ENCODE measurements at regions not wholly inside any gene's neighbourhood (a gene's known extent, or its start where the extent isn't known, plus 50 kb on each side); places are given as distances from the start of the nearest gene placed in this dataset.
"Not testable (repeated sequence)": the region's sequence is repeated elsewhere in the genome, so short reads cannot be mapped to it uniquely, and the experiment has no call there.

DNA sequence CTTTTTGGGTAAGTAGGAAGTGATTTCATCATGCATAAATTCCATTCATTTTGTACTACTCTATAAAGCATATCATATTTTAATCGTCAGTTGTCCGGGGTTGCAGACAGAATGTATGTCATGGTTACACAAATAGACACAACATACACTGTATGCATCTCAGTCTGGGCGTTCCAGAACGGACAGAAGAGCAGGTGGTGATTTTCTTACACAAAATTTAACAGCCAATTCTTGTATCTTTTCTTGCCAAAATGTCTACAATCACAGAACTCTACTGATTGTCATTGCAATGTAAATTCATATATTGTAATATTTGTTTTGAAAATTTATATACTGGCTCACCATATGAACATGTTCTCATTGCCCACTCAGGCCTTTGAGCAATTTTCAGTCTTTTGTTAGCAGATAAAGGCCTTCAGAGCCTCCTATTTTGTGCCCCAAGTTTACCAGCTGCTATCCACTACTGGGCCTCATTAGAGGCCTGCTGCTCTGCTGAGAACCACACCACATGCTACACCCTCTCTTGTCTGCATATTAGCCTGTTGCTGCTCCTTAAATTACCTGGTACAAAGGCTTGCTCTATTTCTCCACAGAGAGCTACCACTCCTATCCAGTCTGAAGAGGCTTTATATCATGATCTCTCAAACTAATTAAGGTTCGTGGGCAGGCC, 61.5 kb downstream of the PRDM13 start:
- no peaks in the 10 kb centered on the region for H3K27me3 Mint-ChIP-seq
- H3K9me3 Mint-ChIP-seq: no peaks in the 10 kb centered on the region
- no peak overlapping the region for H3K27ac Mint-ChIP-seq
- CTCF ChIA-PET: no interaction called here
- no peaks in the 10 kb centered on the region for H3K36me3 Mint-ChIP-seq
- H3K4me1 Mint-ChIP-seq: no peaks in the 10 kb centered on the region
- no peak overlapping the region for H3K4me3 Mint-ChIP-seq
- no peak for DNase-seq

DNA sequence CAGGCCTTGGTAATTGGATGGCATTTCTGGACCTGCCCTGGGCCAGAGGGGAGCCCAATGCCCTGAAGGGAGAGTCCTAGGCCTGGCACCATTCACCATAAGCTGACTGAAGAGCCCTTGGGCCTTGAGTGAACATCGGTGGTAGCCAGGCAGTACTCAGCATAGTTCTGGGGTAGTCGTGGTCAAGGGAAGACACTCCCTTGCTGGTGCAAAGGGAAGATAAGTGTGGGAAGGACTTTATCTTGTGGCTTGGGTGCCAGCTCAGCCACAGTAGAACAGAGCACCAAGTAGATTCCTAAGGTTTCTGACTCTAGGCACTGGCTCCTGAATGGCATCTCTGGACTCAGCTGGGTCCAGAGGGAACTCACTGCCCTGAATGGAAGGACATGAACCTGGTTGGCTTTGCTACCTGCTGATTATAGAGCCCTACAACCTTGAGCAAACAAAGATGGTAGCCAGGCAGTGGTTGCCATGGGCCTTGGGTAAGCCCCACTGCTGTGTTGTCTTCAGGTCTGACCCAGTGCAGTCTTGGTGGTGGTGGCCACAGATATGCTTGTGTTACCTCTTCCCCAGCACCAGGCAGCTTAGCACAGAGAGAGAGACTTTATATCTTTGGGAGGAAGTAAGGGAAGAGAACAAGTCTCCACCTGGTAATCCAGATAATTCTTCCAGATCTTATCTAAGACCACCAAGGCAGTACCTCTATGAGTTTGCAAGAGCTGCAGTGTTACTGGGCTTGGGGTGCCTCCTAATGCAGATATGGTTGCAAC, 83.5 kb downstream of the PRDM13 start:
- CTCF ChIA-PET: no interaction called here
- H3K36me3 Mint-ChIP-seq: no peaks in the 10 kb centered on the region
- H3K4me3 Mint-ChIP-seq: no peak overlapping the region
- peaks cover 4% of the 10 kb centered on the region for H3K27me3 Mint-ChIP-seq
- H3K27ac Mint-ChIP-seq: no peak overlapping the region
- no peaks in the 10 kb centered on the region for H3K9me3 Mint-ChIP-seq
- no peaks in the 10 kb centered on the region for H3K4me1 Mint-ChIP-seq
- no peak for DNase-seq

DNA sequence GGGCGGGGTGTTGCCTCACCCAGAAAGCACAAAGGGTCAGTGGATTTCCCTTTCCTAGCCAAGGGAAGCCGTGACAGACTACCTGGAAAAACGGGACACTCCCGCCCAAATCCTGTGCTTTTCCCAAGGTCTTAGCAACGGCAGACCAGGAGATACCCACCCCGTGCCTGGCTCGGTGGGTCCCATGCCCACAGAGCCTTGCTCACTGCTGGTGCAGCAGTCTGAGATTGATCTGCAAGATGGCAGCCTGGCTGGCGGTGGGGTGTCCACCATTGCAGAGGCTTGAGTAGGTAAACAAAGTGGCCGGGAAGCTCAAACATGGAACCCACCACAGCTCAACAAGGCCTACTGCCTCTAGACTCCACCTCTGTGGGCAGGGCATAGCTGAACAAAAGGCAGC, 95.7 kb downstream of the PRDM13 start:
- H3K27ac Mint-ChIP-seq, H3K4me1 Mint-ChIP-seq, DNase-seq, H3K9me3 Mint-ChIP-seq, H3K27me3 Mint-ChIP-seq, H3K4me3 Mint-ChIP-seq, H3K36me3 Mint-ChIP-seq, CTCF ChIA-PET: not testable (repeated sequence)

DNA sequence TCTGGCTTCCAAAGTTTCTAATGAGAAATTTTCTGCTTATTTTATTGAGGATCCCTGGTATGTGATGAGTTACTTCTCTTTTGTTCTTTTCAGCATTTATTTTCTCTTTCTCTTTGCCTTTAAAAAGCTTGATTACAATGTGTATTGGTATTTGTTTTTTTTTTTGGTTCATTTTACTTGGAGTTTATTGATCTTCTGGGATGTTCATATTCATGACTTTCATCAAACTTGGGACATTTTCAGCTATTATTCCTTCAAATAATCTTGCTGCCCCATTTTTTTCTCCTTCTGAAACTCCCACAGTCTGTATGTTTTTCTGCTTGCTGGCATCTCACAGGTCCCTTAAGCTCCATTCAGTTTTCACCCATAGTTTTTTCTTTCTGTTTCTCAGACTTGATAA, 102.4 kb downstream of the PRDM13 start:
- CTCF ChIA-PET: no interaction called here
- no peaks in the 10 kb centered on the region for H3K27me3 Mint-ChIP-seq
- no peaks in the 10 kb centered on the region for H3K4me1 Mint-ChIP-seq
- no peak overlapping the region for H3K4me3 Mint-ChIP-seq
- no peak for DNase-seq
- no peak overlapping the region for H3K27ac Mint-ChIP-seq
- no peaks in the 10 kb centered on the region for H3K36me3 Mint-ChIP-seq
- H3K9me3 Mint-ChIP-seq: no peaks in the 10 kb centered on the region

DNA sequence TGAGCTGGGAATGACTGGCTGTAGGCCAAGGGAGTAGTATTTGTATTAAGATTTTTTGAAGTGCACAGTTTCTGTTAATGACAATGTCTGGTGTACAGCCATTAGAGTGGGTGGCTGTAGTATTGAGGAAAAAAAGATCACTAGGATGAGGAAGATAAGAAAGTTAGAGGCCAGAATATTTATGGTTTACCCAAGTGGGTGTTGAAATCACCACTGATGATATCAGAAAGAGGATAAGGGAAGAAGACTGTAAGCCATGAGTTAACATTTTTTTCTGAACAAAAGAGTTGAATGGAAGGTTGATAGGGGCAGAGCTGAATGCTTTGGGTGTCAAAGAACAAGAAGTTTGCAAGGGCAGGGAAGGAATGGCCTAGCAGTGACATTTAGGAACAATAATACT, 104.7 kb downstream of the PRDM13 start:
- no peaks in the 10 kb centered on the region for H3K4me1 Mint-ChIP-seq
- no peak for DNase-seq
- no peaks in the 10 kb centered on the region for H3K27me3 Mint-ChIP-seq
- H3K4me3 Mint-ChIP-seq: no peak overlapping the region
- H3K27ac Mint-ChIP-seq: no peak overlapping the region
- no peaks in the 10 kb centered on the region for H3K36me3 Mint-ChIP-seq
- H3K9me3 Mint-ChIP-seq: no peaks in the 10 kb centered on the region
- CTCF ChIA-PET: no interaction called here

DNA sequence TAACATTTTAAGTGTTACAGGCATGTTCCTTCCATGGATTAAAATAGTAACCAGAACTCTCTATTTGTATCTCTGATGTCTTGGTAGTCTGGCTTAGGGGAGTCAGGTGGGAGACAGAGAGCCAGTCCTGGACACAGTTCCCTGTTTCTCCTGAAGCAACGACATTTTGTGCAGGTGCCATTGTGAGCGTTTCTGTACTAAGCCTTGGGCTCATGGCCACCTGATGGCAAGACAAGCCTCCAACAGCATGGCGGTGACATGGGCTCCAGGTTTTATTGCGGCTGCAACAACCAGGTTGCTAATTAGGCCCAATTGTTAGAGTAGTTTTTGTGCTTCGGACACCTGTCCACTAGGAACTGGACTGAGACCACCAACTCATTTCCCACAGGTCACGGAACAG, 105.3 kb downstream of the PRDM13 start:
- no peak for DNase-seq
- Mint-ChIP-seq H3K27ac (no peak overlapping the region), H3K4me1 (no peaks in the 10 kb centered on the region), H3K4me3 (no peak overlapping the region), H3K27me3 (no peaks in the 10 kb centered on the region), H3K9me3 (no peaks in the 10 kb centered on the region), H3K36me3 (no peaks in the 10 kb centered on the region)
- CTCF ChIA-PET: no interaction called here

DNA sequence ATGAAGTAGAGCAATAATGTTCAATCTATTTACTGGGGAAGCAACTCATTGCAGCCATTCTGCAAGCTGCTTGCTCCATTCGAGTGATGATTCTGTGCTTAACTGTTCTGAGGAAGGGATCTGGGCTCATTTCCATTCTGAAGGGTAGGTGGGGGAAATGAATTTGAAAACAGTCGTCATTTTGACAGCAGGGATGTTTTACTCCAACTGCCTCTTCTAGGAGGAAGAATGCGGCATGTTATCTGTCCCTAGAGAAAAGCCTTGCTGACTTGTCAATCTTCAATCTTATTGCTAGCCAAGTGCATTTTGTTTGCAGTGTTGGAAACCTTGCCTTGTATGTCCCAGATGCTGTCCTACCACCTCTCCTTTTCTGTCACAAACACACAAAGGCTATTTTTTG, 105.9 kb downstream of the PRDM13 start:
- Mint-ChIP-seq H3K4me3 (no peak overlapping the region), H3K27me3 (no peaks in the 10 kb centered on the region), H3K27ac (no peak overlapping the region), H3K36me3 (no peaks in the 10 kb centered on the region), H3K9me3 (no peaks in the 10 kb centered on the region), H3K4me1 (no peaks in the 10 kb centered on the region)
- CTCF ChIA-PET: no interaction called here
- DNase-seq: no peak

DNA sequence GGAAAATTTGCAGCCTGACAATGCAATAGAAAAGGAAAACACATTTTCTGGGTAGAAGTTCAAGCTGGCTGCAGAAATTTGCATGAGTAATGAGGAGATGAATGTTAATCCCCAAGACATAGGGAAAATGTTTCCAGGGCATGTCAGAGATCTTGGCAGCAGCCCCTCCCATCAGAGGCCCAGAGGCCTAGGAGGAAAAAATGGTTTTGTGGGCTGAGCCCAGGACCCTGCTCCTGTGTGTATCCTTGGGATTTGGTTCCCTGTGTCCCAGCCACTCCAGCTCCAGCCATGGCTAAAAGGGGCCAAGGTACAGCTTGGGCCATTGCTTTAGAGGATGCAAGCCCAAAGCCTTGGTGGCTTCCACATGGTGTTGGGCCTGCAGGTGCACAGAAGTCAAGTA, 115.4 kb downstream of the PRDM13 start:
- H3K36me3 Mint-ChIP-seq, H3K9me3 Mint-ChIP-seq, H3K4me3 Mint-ChIP-seq, H3K27ac Mint-ChIP-seq, H3K27me3 Mint-ChIP-seq, H3K4me1 Mint-ChIP-seq, DNase-seq, CTCF ChIA-PET: not testable (repeated sequence)

DNA sequence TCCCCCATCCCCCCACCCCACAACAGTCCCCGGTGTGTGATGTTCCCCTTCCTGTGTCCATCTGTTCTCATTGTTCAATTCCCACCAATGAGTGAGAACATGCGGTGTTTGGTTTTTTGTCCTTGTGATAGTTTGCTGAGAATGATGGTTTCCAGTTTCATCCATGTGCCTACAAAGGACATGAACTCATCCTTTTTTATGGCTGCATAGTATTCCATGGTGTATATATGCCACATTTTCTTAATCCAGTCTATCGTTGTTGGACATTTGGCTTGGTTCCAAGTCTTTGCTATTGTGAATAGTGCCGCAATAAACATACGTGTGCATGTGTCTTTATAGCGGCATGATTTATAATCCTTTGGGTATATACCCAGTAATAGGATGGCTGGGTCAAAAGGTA, 123.6 kb downstream of the PRDM13 start:
- H3K9me3 Mint-ChIP-seq, H3K4me1 Mint-ChIP-seq, H3K36me3 Mint-ChIP-seq, H3K27me3 Mint-ChIP-seq, DNase-seq, H3K4me3 Mint-ChIP-seq, H3K27ac Mint-ChIP-seq, CTCF ChIA-PET: not testable (repeated sequence)

DNA sequence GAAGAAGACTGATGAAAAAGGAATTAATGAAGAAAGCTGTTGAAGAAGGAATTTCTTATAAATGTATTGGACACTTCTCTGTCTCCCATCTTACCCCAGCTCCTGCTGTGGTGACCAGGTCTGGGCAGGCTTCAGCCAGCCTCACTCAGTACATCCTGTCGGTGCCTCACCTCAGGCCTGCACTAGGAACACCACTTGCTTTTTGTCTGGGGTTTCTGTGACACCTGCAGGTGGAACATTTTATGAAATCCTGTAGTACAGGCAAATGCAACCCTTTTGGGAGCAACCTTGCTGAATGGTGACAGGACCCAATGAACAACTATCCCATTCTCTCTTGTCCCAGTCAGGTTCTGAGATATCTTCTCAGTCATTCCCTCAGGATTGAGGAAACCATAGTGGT, 129.7 kb downstream of the PRDM13 start:
- CTCF ChIA-PET: interaction anchor here (2.2 kb wide), 1 partner anchor 10 kb away, joined by 11 read pairs; no protein-coding TSS in a partner anchor
- no peak for DNase-seq
- Mint-ChIP-seq H3K4me1 (no peaks in the 10 kb centered on the region), H3K36me3 (no peaks in the 10 kb centered on the region), H3K4me3 (no peak overlapping the region), H3K9me3 (no peaks in the 10 kb centered on the region), H3K27ac (no peak overlapping the region), H3K27me3 (peaks cover 14% of the 10 kb centered on the region)

DNA sequence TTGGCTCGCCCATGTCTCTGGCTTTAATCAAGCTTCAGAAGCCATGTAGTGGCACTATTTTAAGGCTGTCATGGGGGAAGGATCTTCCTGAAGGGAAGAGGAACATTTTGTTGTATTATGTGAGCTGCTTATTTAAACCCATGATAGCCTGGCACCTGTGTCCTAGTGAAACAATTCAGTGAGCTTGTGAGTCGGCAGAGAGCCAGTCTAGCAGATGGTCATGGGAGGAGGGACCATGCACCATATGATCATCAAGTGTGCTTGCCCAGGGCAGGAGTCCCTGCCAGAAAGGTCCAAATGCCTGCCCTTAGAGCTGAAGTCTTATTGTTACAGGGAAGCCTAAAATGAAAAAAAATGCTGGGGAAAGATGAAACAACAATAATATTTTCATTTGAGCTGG, 132.9 kb downstream of the PRDM13 start:
- DNase-seq: no peak
- H3K4me1 Mint-ChIP-seq: no peaks in the 10 kb centered on the region
- CTCF ChIA-PET: no interaction called here

DNA sequence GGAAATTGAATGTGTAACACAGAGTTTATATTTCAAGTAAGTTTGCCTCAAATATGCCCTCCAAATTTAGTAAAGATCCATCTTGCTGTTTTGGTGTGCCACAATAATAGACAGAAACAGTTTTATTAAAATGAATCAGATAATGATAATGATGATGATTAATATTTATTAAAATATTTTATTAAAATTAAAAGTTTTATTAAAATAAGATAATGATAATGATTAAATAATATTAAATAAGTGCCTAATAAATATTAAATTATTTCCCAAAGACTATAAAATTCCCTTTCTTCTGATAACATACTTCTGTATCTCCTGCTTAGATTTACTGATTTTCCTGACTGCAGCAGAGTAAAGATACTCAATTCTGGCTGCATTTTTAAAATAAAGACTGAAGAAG, 134.5 kb downstream of the PRDM13 start:
- no peak for DNase-seq
- CTCF ChIA-PET: no interaction called here
- H3K27me3 Mint-ChIP-seq: peaks cover 29% of the 10 kb centered on the region
- no peak overlapping the region for H3K4me3 Mint-ChIP-seq
- H3K27ac Mint-ChIP-seq: no peak overlapping the region
- H3K9me3 Mint-ChIP-seq: no peaks in the 10 kb centered on the region
- no peaks in the 10 kb centered on the region for H3K4me1 Mint-ChIP-seq
- H3K36me3 Mint-ChIP-seq: no peaks in the 10 kb centered on the region

More for the DNA sequence above, 132.9 kb downstream of the PRDM13 start:
- no peak overlapping the region for H3K27ac Mint-ChIP-seq
- H3K27me3 Mint-ChIP-seq: peaks cover 18% of the 10 kb centered on the region
- no peaks in the 10 kb centered on the region for H3K36me3 Mint-ChIP-seq
- no peak overlapping the region for H3K4me3 Mint-ChIP-seq
- H3K9me3 Mint-ChIP-seq: no peaks in the 10 kb centered on the region

DNA sequence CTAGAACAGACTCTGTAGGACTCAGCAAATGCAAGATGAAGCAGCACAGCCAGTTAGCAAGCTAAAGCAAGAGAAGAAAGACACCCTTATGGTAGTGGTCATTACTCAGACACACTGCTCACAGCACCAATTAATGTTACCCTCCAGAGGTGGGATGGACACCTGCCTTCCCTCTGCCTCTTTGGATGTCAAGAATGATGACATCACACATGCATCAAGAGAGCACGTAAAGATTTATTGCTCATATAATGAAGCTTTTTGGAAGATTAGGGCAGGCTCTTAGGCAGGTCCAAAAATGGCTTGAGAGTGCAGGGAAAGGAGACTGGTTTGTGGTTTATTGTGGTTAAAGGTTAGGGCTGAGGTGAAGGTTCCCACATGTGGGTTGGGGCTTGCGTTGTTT, 137.0 kb downstream of the PRDM13 start:
- CTCF ChIA-PET: interaction anchor here (1.5 kb wide), 1 partner anchor 413 kb away, joined by 3 read pairs; no protein-coding TSS in a partner anchor
- H3K36me3 Mint-ChIP-seq: no peaks in the 10 kb centered on the region
- peaks cover 28% of the 10 kb centered on the region for H3K27me3 Mint-ChIP-seq
- no peak for DNase-seq
- H3K4me3 Mint-ChIP-seq: no peak overlapping the region
- H3K4me1 Mint-ChIP-seq: no peaks in the 10 kb centered on the region
- H3K9me3 Mint-ChIP-seq: no peaks in the 10 kb centered on the region
- H3K27ac Mint-ChIP-seq: no peak overlapping the region

DNA sequence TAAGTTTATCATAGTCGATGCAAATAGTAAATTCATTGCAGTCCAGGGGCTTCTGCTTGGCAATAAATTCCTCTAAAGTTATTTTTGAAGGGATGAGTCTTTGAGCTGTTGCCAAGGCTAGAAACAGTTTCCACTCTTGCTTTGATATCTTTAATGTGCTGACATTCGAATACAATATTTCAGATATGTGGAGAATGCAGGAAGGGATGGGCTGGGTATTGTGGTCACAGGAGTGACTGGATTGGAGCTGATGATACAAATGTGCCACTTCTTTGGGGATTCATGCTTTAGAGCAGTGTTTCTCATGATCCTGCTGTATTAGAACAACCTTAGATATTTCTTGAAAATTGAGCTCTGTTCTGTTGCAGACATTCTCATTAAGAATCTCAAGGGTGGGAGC, 139.0 kb downstream of the PRDM13 start:
- CTCF ChIA-PET: interaction anchor here (1.0 to 4.5 kb wide), 10 partner anchors 9 to 415 kb away, joined by 3 to 23 read pairs (median 3); partner anchors contain the start of gene CCNC
- Mint-ChIP-seq H3K36me3 (no peaks in the 10 kb centered on the region), H3K27me3 (peaks cover 20% of the 10 kb centered on the region), H3K27ac (no peak overlapping the region), H3K9me3 (no peaks in the 10 kb centered on the region), H3K4me1 (no peaks in the 10 kb centered on the region), H3K4me3 (no peak overlapping the region)
- DNase-seq: no peak

DNA sequence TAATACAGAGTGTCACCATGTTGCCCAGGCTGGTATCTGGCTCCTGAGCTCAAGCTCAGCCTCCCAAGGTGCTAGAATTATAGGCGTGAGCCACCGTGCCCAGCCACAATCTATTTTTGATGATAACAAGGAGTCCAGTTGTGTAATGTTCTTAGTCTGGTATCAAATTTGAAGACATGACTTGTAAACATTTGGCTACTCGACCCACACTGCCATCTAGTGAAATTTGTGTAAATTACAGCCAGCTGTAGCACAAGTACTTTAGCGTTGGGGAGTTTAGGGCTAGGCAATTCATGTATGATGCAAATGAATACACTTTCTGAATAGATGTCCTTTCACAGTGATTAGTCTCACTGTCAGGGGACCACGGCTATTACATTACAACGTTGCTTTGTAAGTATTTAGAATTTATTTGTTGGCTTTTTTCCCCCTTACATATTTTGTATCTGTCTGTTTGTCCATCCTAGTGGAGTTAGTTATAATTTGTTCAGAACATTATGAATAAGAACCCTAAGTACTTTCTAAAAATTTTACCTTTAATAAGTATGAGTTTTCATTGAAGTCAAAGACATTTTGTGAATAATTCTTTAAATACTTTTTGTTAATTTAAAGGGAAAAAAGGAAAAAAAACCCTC, 139.7 kb downstream of the PRDM13 start:
- Mint-ChIP-seq H3K27ac (no peak overlapping the region), H3K4me3 (no peak overlapping the region), H3K36me3 (no peaks in the 10 kb centered on the region), H3K9me3 (no peaks in the 10 kb centered on the region), H3K27me3 (peaks cover 20% of the 10 kb centered on the region), H3K4me1 (no peaks in the 10 kb centered on the region)
- CTCF ChIA-PET: interaction anchor here (0.6 to 4.5 kb wide), 15 partner anchors 9 to 416 kb away, joined by 3 to 23 read pairs (median 3); partner anchors contain the start of gene CCNC
- DNase-seq: peak; percentile 65

All from activated naive CD4-positive, alpha-beta T cell treated with anti-CD3 and anti-CD28 coated beads, Interleukin-2, amount 10 ng/mL, durations not matched to agents 7 days and 5 days (primary cell).